Fibroblast of skin of left quadriceps (primary cell): ENCODE measurements at regions not wholly inside any gene's neighbourhood (a gene's known extent, or its start where the extent isn't known, plus 50 kb on each side); places are given as distances from the start of the nearest gene placed in this dataset.
"Not testable (repeated sequence)": the region's sequence is repeated elsewhere in the genome, so short reads cannot be mapped to it uniquely, and the experiment has no call there.

Experiments
- DNase-seq, 2 experiments: peaks; one replicate each; pipeline ENCODE4 v3.0.0-alpha.2; 2013; ENCODE audit warnings: low read depth in 2 of 2

GRCh38 chr13:86425170-86425815 is 626.1 kb upstream of the SLITRK6 start:
- no peak for DNase-seq

GRCh38 chr13:86426437-86426836 is 627.2 kb upstream of the SLITRK6 start:
- DNase-seq: no peak

- no peak for DNase-seq
These were observed 630.5 kb upstream of the SLITRK6 start for GRCh38 chr13:86429756-86430155.

GRCh38 chr13:86438034-86438433 is 638.8 kb upstream of the SLITRK6 start:
- no peak for DNase-seq

- DNase-seq: peak; percentile 1 to 5
These were observed 646.0 kb upstream of the SLITRK6 start for GRCh38 chr13:86445206-86445605.

- peak; percentile 20 for DNase-seq
These were observed 646.5 kb upstream of the SLITRK6 start for GRCh38 chr13:86445672-86446071.

- peak; percentile 30 to 45 for DNase-seq
These were observed 647.1 kb upstream of the SLITRK6 start for GRCh38 chr13:86446311-86446710.

GRCh38 chr13:86447479-86447878 is 648.3 kb upstream of the SLITRK6 start:
- DNase-seq: no peak

GRCh38 chr13:86462011-86462410 is 662.8 kb upstream of the SLITRK6 start:
- no peak for DNase-seq

- DNase-seq: no peak
These were observed 665.0 kb upstream of the SLITRK6 start for GRCh38 chr13:86464193-86464592.

- DNase-seq: no peak
These were observed 675.8 kb upstream of the SLITRK6 start for GRCh38 chr13:86474971-86475370.

- no peak for DNase-seq
These were observed 677.4 kb upstream of the SLITRK6 start for GRCh38 chr13:86476656-86477055.

GRCh38 chr13:86486582-86486981 is 687.4 kb upstream of the SLITRK6 start:
- DNase-seq: no peak

- no peak for DNase-seq
These were observed 691.9 kb upstream of the SLITRK6 start for GRCh38 chr13:86491121-86491520.

GRCh38 chr13:86501931-86502330 is 702.7 kb upstream of the SLITRK6 start:
- DNase-seq: not testable (repeated sequence)

- no peak for DNase-seq
These were observed 711.6 kb upstream of the SLITRK6 start for GRCh38 chr13:86510792-86511191.

- no peak for DNase-seq
These were observed 742.2 kb upstream of the SLITRK6 start for GRCh38 chr13:86541461-86541860.

- DNase-seq: no peak
These were observed 754.8 kb upstream of the SLITRK6 start for GRCh38 chr13:86554066-86554465.

- no peak for DNase-seq
These were observed 760.7 kb upstream of the SLITRK6 start for GRCh38 chr13:86559901-86560300.

GRCh38 chr13:86562866-86563265 is 763.6 kb upstream of the SLITRK6 start:
- no peak for DNase-seq

GRCh38 chr13:86563308-86563707 is 764.1 kb upstream of the SLITRK6 start:
- peak in 1 of 2 experiments; percentile 32 for DNase-seq

- DNase-seq: no peak
These were observed 767.9 kb upstream of the SLITRK6 start for GRCh38 chr13:86567119-86567518.

GRCh38 chr13:86569119-86569518 is 769.9 kb upstream of the SLITRK6 start:
- DNase-seq: no peak

- no peak for DNase-seq
These were observed 770.8 kb upstream of the SLITRK6 start for GRCh38 chr13:86569974-86570373.
